Peyer's patch (tissue), 4 donors: ENCODE measurements at regions not wholly inside any gene's neighbourhood (a gene's known extent, or its start where the extent isn't known, plus 50 kb on each side); places are given as distances from the start of the nearest gene placed in this dataset.

ENCODE experiments used
- DNase-seq, 3 donors: peaks; one replicate each; pipeline ENCODE4 v3.0.0-alpha.2; 2017 to 2019
- H3K27ac ChIP-seq, 4 donors: fragments of 200-600 bp; sonication (generic); one replicate each; pipeline ENCODE4 v1.5.1; 2016 to 2019
- H3K27me3 ChIP-seq, 2 donors: fragments of 200-600 bp; sonication (generic); one replicate each; pipeline ENCODE4 v1.5.1; 2019
- H3K36me3 ChIP-seq, 3 donors: fragments of 200-600 bp; sonication (generic); one replicate each; pipeline ENCODE4 v1.5.1; 2016 to 2019
- H3K4me1 ChIP-seq, 4 donors: fragments of 200-600 bp; sonication (generic); one replicate each; pipeline ENCODE4 v1.5.1; 2016 to 2019
- H3K4me3 ChIP-seq, 4 donors: fragments of 200-600 bp; sonication (generic); 1 replicate in 3 of 4; 2 replicates in 1 of 4; pipeline ENCODE4 v1.5.1; 2016 to 2019; ENCODE audit warnings: mild to moderate bottlenecking in 1 of 4
- H3K9me3 ChIP-seq, 4 donors: fragments of 200-600 bp; sonication (generic); one replicate each; pipeline ENCODE4 v1.5.1; 2016 to 2019; ENCODE audit warnings: mild to moderate bottlenecking in 1 of 4
- CTCF ChIP-seq, 6 experiments: fragments of 450-650 bp in 4 of 6; fragments of 200-600 bp in 2 of 6; sonication (generic) in 1 of 6; IDR thresholded peaks; one replicate each; pipeline ENCODE4 v1.5.1; 2017 to 2019; ENCODE audit warnings: antibody characterized with exemption in 6 of 6, mild to moderate bottlenecking in 3 of 6, moderate library complexity in 1 of 6
- POLR2A ChIP-seq, 2 donors: fragments of 450-650 bp; IDR thresholded peaks; one replicate each; pipeline ENCODE4 v1.5.1; 2017; ENCODE audit warnings: antibody characterized with exemption in 2 of 2, mild to moderate bottlenecking in 2 of 2, moderate library complexity in 2 of 2

GRCh38 chr1:213689260-213689659 lies 298.5 kb upstream of the PROX1 start:
- TF ChIP-seq CTCF (IDR thresholded peaks at IDR 0.05) (no peak), POLR2A (IDR thresholded peaks at IDR 0.05) (no peak)
- Histone ChIP-seq H3K4me1 (peaks cover 0 to 35% (median 2%) of the 10 kb centered on the region in 4 donors), H3K4me3 (no peak overlapping the region)

GRCh38 chr1:213690341-213690917 lies 297.3 kb upstream of the PROX1 start:
- peaks cover 0 to 37% (median 2%) of the 10 kb centered on the region in 4 donors for H3K4me1 ChIP-seq
- H3K27ac ChIP-seq = peak overlapping the region in 2 of 4 donors; percentile 46 to 83
- H3K9me3 ChIP-seq = no peaks in the 10 kb centered on the region
- DNase-seq = no peak
- H3K27me3 ChIP-seq = no peaks in the 10 kb centered on the region
- no peak for TF ChIP-seq POLR2A (IDR thresholded peaks at IDR 0.05)
- TF ChIP-seq CTCF (IDR thresholded peaks at IDR 0.05) = no peak
- H3K36me3 ChIP-seq = no peaks in the 10 kb centered on the region
- H3K4me3 ChIP-seq = no peak overlapping the region

More at GRCh38 chr1:213689260-213689659, 298.5 kb upstream of the PROX1 start:
- no peak for DNase-seq
- Histone ChIP-seq H3K27me3 (no peaks in the 10 kb centered on the region), H3K36me3 (no peaks in the 10 kb centered on the region), H3K27ac (peak overlapping the region in 1 of 4 donors; percentile 83), H3K9me3 (no peaks in the 10 kb centered on the region)

GRCh38 chr1:213692321-213692720 lies 295.5 kb upstream of the PROX1 start:
- DNase-seq = peak in 1 of 3 donors; percentile 62
- H3K27ac ChIP-seq = peak overlapping the region in 2 of 4 donors; percentile 61 to 83
- no peak overlapping the region for H3K4me3 ChIP-seq
- no peaks in the 10 kb centered on the region for H3K27me3 ChIP-seq
- TF ChIP-seq CTCF (IDR thresholded peaks at IDR 0.05) (no peak), POLR2A (IDR thresholded peaks at IDR 0.05) (no peak)
- no peaks in the 10 kb centered on the region for H3K9me3 ChIP-seq
- peaks cover 0 to 37% (median 2%) of the 10 kb centered on the region in 4 donors for H3K4me1 ChIP-seq
- H3K36me3 ChIP-seq = no peaks in the 10 kb centered on the region

GRCh38 chr1:213693864-213694263 lies 293.9 kb upstream of the PROX1 start:
- DNase-seq = no peak
- H3K27me3 ChIP-seq = no peaks in the 10 kb centered on the region

GRCh38 chr1:213697192-213697802 lies 290.5 kb upstream of the PROX1 start:
- Histone ChIP-seq H3K27me3 (no peaks in the 10 kb centered on the region), H3K27ac (no peak overlapping the region), H3K9me3 (no peaks in the 10 kb centered on the region), H3K4me1 (peaks cover 0 to 25% (median 2%) of the 10 kb centered on the region in 4 donors), H3K36me3 (no peaks in the 10 kb centered on the region), H3K4me3 (no peak overlapping the region)
- no peak for TF ChIP-seq CTCF (IDR thresholded peaks at IDR 0.05)
- no peak for TF ChIP-seq POLR2A (IDR thresholded peaks at IDR 0.05)
- DNase-seq = no peak

More at GRCh38 chr1:213693864-213694263, 293.9 kb upstream of the PROX1 start:
- TF ChIP-seq CTCF (IDR thresholded peaks at IDR 0.05) = no peak
- TF ChIP-seq POLR2A (IDR thresholded peaks at IDR 0.05) = no peak
- H3K36me3 ChIP-seq = no peaks in the 10 kb centered on the region
- H3K9me3 ChIP-seq = no peaks in the 10 kb centered on the region
- H3K4me1 ChIP-seq = peaks cover 0 to 42% (median 2%) of the 10 kb centered on the region in 4 donors
- no peak overlapping the region for H3K27ac ChIP-seq
- H3K4me3 ChIP-seq = no peak overlapping the region
